ENCODE measurements at regions not wholly inside any gene's neighbourhood (a gene's known extent, or its start where the extent isn't known, plus 50 kb on each side); places are given as distances from the start of the nearest gene placed in this dataset.

DNA sequence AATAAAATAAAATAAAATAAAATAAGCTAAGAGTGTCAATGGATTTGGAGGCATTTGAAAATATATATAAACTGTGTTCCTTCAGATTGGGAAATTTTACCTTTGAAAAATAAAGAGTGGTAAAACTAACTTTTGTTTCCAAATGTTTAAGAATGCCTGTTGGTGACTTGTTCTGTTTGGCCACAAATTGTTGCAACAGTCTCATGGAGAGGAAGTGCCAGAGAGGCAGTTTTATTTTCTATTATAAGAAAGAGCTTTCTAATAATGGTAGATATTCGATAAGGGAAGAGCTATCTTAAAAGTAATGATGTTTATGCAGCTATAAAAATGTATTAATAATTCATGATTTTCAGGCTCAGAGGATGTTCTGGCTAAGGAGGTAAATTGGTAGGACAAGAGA, 68.8 kb upstream of the MDGA2 start:
- no peak for DNase-seq

DNA sequence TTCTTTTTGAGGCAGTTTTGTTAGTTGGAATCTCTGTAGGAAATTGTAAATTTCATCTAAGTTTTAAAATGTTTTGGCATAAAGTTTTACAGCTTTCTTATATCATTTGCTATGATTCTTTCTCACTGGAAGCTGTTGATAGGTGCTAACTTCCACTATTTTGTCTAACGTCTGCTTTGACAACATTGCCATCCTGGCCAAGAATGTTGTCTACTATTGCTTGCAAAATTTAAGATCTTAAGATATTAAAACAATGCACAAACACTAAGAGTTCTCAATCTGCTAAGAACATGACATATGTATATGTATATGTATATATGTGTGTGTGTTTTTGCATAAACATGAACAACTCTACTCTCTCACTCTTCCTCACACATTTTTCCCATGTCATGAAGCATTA, 64.1 kb upstream of the MDGA2 start:
- no peak for DNase-seq

GRCh38 chr14:47730296-47730695, 54.9 kb upstream of the MDGA2 start:
- DNase-seq, result peak; percentile 6
